ENCODE measurements at regions not wholly inside any gene's neighbourhood (a gene's known extent, or its start where the extent isn't known, plus 50 kb on each side); places are given as distances from the start of the nearest gene placed in this dataset.

- TF ChIP-seq TAF1 (IDR thresholded peaks at IDR 0.05; ENCODE audit: borderline replicate concordance, insufficient read depth, low read length) (no peak), POLR2AphosphoS5 (IDR thresholded peaks at IDR 0.05; ENCODE audit: low read depth, low read length) (no peak), SIN3A (IDR thresholded peaks at IDR 0.05; ENCODE audit: borderline replicate concordance, insufficient read depth, low read length) (no peak), FOXP2 (optimal IDR thresholded peaks at IDR 0.05; ENCODE audit: borderline replicate concordance, extremely low read depth, extremely low read length, insufficient read depth) (no peak)
- TF ChIP-seq, protein P1, sequence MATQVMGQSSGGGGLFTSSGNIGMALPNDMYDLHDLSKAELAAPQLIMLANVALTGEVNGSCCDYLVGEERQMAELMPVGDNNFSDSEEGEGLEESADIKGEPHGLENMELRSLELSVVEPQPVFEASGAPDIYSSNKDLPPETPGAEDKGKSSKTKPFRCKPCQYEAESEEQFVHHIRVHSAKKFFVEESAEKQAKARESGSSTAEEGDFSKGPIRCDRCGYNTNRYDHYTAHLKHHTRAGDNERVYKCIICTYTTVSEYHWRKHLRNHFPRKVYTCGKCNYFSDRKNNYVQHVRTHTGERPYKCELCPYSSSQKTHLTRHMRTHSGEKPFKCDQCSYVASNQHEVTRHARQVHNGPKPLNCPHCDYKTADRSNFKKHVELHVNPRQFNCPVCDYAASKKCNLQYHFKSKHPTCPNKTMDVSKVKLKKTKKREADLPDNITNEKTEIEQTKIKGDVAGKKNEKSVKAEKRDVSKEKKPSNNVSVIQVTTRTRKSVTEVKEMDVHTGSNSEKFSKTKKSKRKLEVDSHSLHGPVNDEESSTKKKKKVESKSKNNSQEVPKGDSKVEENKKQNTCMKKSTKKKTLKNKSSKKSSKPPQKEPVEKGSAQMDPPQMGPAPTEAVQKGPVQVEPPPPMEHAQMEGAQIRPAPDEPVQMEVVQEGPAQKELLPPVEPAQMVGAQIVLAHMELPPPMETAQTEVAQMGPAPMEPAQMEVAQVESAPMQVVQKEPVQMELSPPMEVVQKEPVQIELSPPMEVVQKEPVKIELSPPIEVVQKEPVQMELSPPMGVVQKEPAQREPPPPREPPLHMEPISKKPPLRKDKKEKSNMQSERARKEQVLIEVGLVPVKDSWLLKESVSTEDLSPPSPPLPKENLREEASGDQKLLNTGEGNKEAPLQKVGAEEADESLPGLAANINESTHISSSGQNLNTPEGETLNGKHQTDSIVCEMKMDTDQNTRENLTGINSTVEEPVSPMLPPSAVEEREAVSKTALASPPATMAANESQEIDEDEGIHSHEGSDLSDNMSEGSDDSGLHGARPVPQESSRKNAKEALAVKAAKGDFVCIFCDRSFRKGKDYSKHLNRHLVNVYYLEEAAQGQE (IDR thresholded peaks at IDR 0.05; ENCODE audit: insufficient read depth in 1 of 2, low read depth in 2 of 2, low read length in 2 of 2) = no peak
Observed at GRCh38 chr5:109524026-109524425, 114.3 kb upstream of the PJA2 start.

GRCh38 chr5:109522404-109522803, 112.6 kb upstream of the PJA2 start:
- TF ChIP-seq SIN3A (IDR thresholded peaks at IDR 0.05; ENCODE audit: borderline replicate concordance, insufficient read depth, low read length) (no peak), FOXP2 (optimal IDR thresholded peaks at IDR 0.05; ENCODE audit: borderline replicate concordance, extremely low read depth, extremely low read length, insufficient read depth) (no peak), TAF1 (IDR thresholded peaks at IDR 0.05; ENCODE audit: borderline replicate concordance, insufficient read depth, low read length) (no peak), POLR2AphosphoS5 (IDR thresholded peaks at IDR 0.05; ENCODE audit: low read depth, low read length) (no peak)
- TF ChIP-seq, protein P1 (IDR thresholded peaks at IDR 0.05; ENCODE audit: insufficient read depth in 1 of 2, low read depth in 2 of 2, low read length in 2 of 2) = no peak

- TF ChIP-seq SIN3A (IDR thresholded peaks at IDR 0.05; ENCODE audit: borderline replicate concordance, insufficient read depth, low read length) (no peak), TAF1 (IDR thresholded peaks at IDR 0.05; ENCODE audit: borderline replicate concordance, insufficient read depth, low read length) (no peak), POLR2AphosphoS5 (IDR thresholded peaks at IDR 0.05; ENCODE audit: low read depth, low read length) (no peak), FOXP2 (optimal IDR thresholded peaks at IDR 0.05; ENCODE audit: borderline replicate concordance, extremely low read depth, extremely low read length, insufficient read depth) (no peak)
- TF ChIP-seq, protein P1 (IDR thresholded peaks at IDR 0.05; ENCODE audit: insufficient read depth in 1 of 2, low read depth in 2 of 2, low read length in 2 of 2) = no peak
Observed at GRCh38 chr5:109519416-109519815, 109.6 kb upstream of the PJA2 start.

GRCh38 chr5:109516390-109516789, 106.6 kb upstream of the PJA2 start:
- TF ChIP-seq SIN3A (IDR thresholded peaks at IDR 0.05; ENCODE audit: borderline replicate concordance, insufficient read depth, low read length) (no peak), TAF1 (IDR thresholded peaks at IDR 0.05; ENCODE audit: borderline replicate concordance, insufficient read depth, low read length) (no peak), POLR2AphosphoS5 (IDR thresholded peaks at IDR 0.05; ENCODE audit: low read depth, low read length) (no peak), FOXP2 (optimal IDR thresholded peaks at IDR 0.05; ENCODE audit: borderline replicate concordance, extremely low read depth, extremely low read length, insufficient read depth) (no peak)
- TF ChIP-seq, protein P1 (IDR thresholded peaks at IDR 0.05; ENCODE audit: insufficient read depth in 1 of 2, low read depth in 2 of 2, low read length in 2 of 2) = no peak

Data from PFSK-1 (cell line).